Left ventricle myocardium inferior (tissue), 1 donor: ENCODE measurements at regions not wholly inside any gene's neighbourhood (a gene's known extent, or its start where the extent isn't known, plus 50 kb on each side); places are given as distances from the start of the nearest gene placed in this dataset.

Experiments used
- DNase-seq: peaks from one replicate; pipeline ENCODE4 v3.0.0-alpha.2; 2020
- H3K27ac ChIP-seq: fragments of 200-600 bp; replicated peaks from 2 replicates; pipeline ENCODE4 v1.8.0; 2021
- H3K27me3 ChIP-seq: fragments of 200-600 bp; 2 replicates; pipeline ENCODE4 v1.8.0; 2021; ENCODE audit warnings: low read depth
- H3K36me3 ChIP-seq: fragments of 200-600 bp; 2 replicates; pipeline ENCODE4 v1.8.0; 2021
- H3K4me1 ChIP-seq: fragments of 200-600 bp; 2 replicates; pipeline ENCODE4 v1.8.0; 2021
- H3K4me3 ChIP-seq: fragments of 200-600 bp; 2 replicates; pipeline ENCODE4 v1.8.0; 2021; ENCODE audit warnings: mild to moderate bottlenecking, moderate library complexity
- H3K9me3 ChIP-seq: fragments of 200-600 bp; replicated peaks from 2 replicates; pipeline ENCODE4 v1.8.0; 2021
- CTCF ChIP-seq: fragments of 200-600 bp; IDR thresholded peaks from 2 replicates; pipeline ENCODE4 v1.8.0; 2021; ENCODE audit warnings: antibody characterized with exemption, mild to moderate bottlenecking, borderline replicate concordance
- intact Hi-C: fragments of 100-400 bp; cut with micrococcal nuclease; formaldehyde crosslinking; loops from one replicate; pipeline ENCODE4 v1.11.0; 2022
- donor health status: DM: no; HTN: yes; CAD: no; lungs with severe emphysema.

GRCh38 chr4:151859641-151860040, 98.8 kb upstream of the GATB start:
- H3K4me1 ChIP-seq: peaks cover 2% of the 10 kb centered on the region
- H3K4me3 ChIP-seq: no peak overlapping the region
- H3K27me3 ChIP-seq: no peaks in the 10 kb centered on the region
- TF ChIP-seq CTCF: no peak
- no peaks in the 10 kb centered on the region for H3K36me3 ChIP-seq
- H3K27ac ChIP-seq: no peak overlapping the region
- peaks cover 4% of the 10 kb centered on the region for H3K9me3 ChIP-seq
- no peak for DNase-seq
- intact Hi-C loops: no loop called here

- H3K9me3 ChIP-seq: peaks cover 4% of the 10 kb centered on the region
- no peaks in the 10 kb centered on the region for H3K36me3 ChIP-seq
- H3K4me1 ChIP-seq: no peaks in the 10 kb centered on the region
- H3K27me3 ChIP-seq: no peaks in the 10 kb centered on the region
- intact Hi-C loops: no loop called here
- TF ChIP-seq CTCF: no peak
- no peak overlapping the region for H3K27ac ChIP-seq
- no peak overlapping the region for H3K4me3 ChIP-seq
- no peak for DNase-seq
Observed at GRCh38 chr4:151858356-151858755, 97.5 kb upstream of the GATB start.

GRCh38 chr4:151857368-151857767, 96.6 kb upstream of the GATB start:
- Histone ChIP-seq H3K27ac (no peak overlapping the region), H3K4me3 (peak overlapping the region; percentile 11), H3K27me3 (no peaks in the 10 kb centered on the region), H3K36me3 (no peaks in the 10 kb centered on the region), H3K4me1 (no peaks in the 10 kb centered on the region), H3K9me3 (peaks cover 4% of the 10 kb centered on the region)
- intact Hi-C loops: no loop called here
- TF ChIP-seq CTCF: no peak
- no peak for DNase-seq

DNA sequence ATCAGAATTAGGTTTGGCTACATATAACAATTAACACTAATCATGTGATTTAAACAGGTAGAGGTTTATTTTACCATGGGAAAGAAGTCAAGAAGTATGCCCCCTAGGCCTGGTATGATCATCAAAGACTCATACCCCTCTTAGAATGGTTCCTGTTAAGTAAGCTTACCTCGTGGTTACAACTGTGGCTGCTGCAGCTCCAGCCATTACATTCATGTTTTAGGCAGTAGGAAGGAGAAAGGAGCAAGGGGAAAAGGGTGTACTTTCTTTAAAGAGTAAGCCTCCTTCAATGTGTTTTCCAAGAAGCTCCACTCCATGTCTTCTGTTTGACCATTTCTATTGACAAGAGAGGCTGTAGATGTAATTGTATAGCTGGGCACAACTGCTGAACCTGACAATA, 94.9 kb upstream of the GATB start:
- Histone ChIP-seq H3K4me1 (no peaks in the 10 kb centered on the region), H3K4me3 (no peak overlapping the region), H3K36me3 (no peaks in the 10 kb centered on the region), H3K9me3 (peaks cover 4% of the 10 kb centered on the region), H3K27me3 (no peaks in the 10 kb centered on the region), H3K27ac (no peak overlapping the region)
- no peak for TF ChIP-seq CTCF
- intact Hi-C loops: no loop called here
- no peak for DNase-seq

GRCh38 chr4:151854731-151855130, 93.9 kb upstream of the GATB start:
- Histone ChIP-seq H3K27me3 (no peaks in the 10 kb centered on the region), H3K4me1 (no peaks in the 10 kb centered on the region), H3K9me3 (peaks cover 4% of the 10 kb centered on the region), H3K4me3 (no peak overlapping the region), H3K36me3 (no peaks in the 10 kb centered on the region), H3K27ac (no peak overlapping the region)
- intact Hi-C loops: no loop called here
- no peak for TF ChIP-seq CTCF
- no peak for DNase-seq

- H3K4me3 ChIP-seq: no peak overlapping the region
- intact Hi-C loops: no loop called here
Observed at GRCh38 chr4:151853034-151853433, 92.2 kb upstream of the GATB start.

More at GRCh38 chr4:151853034-151853433, 92.2 kb upstream of the GATB start:
- Histone ChIP-seq H3K27ac (no peak overlapping the region), H3K9me3 (peaks cover 14% of the 10 kb centered on the region), H3K27me3 (no peaks in the 10 kb centered on the region), H3K36me3 (no peaks in the 10 kb centered on the region), H3K4me1 (no peaks in the 10 kb centered on the region)
- no peak for DNase-seq
- TF ChIP-seq CTCF: no peak
